Parathyroid adenoma (tissue), 2 donors: ENCODE measurements at regions not wholly inside any gene's neighbourhood (a gene's known extent, or its start where the extent isn't known, plus 50 kb on each side); places are given as distances from the start of the nearest gene placed in this dataset.

Experiments used
- H2AFZ ChIP-seq: fragments of 300-600 bp; sonication (generic); one replicate; pipeline ENCODE4 v1.7.0; 2017; ENCODE audit warnings: antibody characterized with exemption, mild to moderate bottlenecking
- H3K27ac ChIP-seq: fragments of 300-600 bp; sonication (generic); one replicate; pipeline ENCODE4 v1.7.0; 2017
- H3K27me3 ChIP-seq: fragments of 300-600 bp; sonication (generic); one replicate; pipeline ENCODE4 v1.7.0; 2017; ENCODE audit warnings: low read length; ENCODE audit not compliant: control insufficient read depth, insufficient read depth
- H3K36me3 ChIP-seq: fragments of 300-600 bp; sonication (generic); one replicate; pipeline ENCODE4 v1.7.0; 2017; ENCODE audit warnings: low read length; ENCODE audit not compliant: control insufficient read depth, insufficient read depth
- H3K4me1 ChIP-seq: fragments of 300-600 bp; sonication (generic); one replicate; pipeline ENCODE4 v1.7.0; 2017; ENCODE audit warnings: control low read depth
- H3K4me2 ChIP-seq: fragments of 300-600 bp; sonication (generic); one replicate; pipeline ENCODE4 v1.7.0; 2017; ENCODE audit warnings: low read length
- H3K4me3 ChIP-seq: fragments of 300-600 bp; sonication (generic); one replicate; pipeline ENCODE4 v1.7.0; 2017; ENCODE audit warnings: low read depth, low read length
- H3K79me2 ChIP-seq: fragments of 300-600 bp; sonication (generic); one replicate; pipeline ENCODE4 v1.7.0; 2017; ENCODE audit warnings: control low read depth
- H3K9ac ChIP-seq: fragments of 300-600 bp; sonication (generic); one replicate; pipeline ENCODE4 v1.7.0; 2017; ENCODE audit warnings: mild to moderate bottlenecking
- H3K9me3 ChIP-seq: fragments of 300-600 bp; sonication (generic); one replicate; pipeline ENCODE4 v1.7.0; 2017; ENCODE audit warnings: low read length; ENCODE audit not compliant: control insufficient read depth
- CTCF ChIP-seq: fragments of 300-600 bp; sonication (generic); IDR thresholded peaks from one replicate; pipeline ENCODE4 v1.7.0; 2017; ENCODE audit warnings: antibody characterized with exemption, mild to moderate bottlenecking
- donor health status: primary hyperparathyroidism.

- Histone ChIP-seq H3K4me1 (no peaks in the 10 kb centered on the region), H3K4me2 (no peak overlapping the region), H3K27ac (no peak overlapping the region), H3K36me3 (no peaks in the 10 kb centered on the region), H3K9ac (no peak overlapping the region), H3K4me3 (no peak overlapping the region), H3K79me2 (no peaks in the 10 kb centered on the region), H3K27me3 (no peaks in the 10 kb centered on the region), H3K9me3 (no peaks in the 10 kb centered on the region), H2AFZ (no peak overlapping the region)
- no peak for TF ChIP-seq CTCF
Measured at GRCh38 chr4:167724941-167725340, 367.4 kb upstream of the ANXA10 start.

- Histone ChIP-seq H3K4me2 (no peak overlapping the region), H3K9me3 (no peaks in the 10 kb centered on the region), H3K36me3 (no peaks in the 10 kb centered on the region), H3K4me3 (no peak overlapping the region), H3K9ac (no peak overlapping the region), H3K27me3 (no peaks in the 10 kb centered on the region), H2AFZ (no peak overlapping the region), H3K27ac (no peak overlapping the region), H3K79me2 (no peaks in the 10 kb centered on the region), H3K4me1 (no peaks in the 10 kb centered on the region)
- TF ChIP-seq CTCF, result no peak
Measured at GRCh38 chr4:167730769-167731168, 361.6 kb upstream of the ANXA10 start.

- H3K27me3 ChIP-seq, result no peaks in the 10 kb centered on the region
- H3K4me2 ChIP-seq, result no peak overlapping the region
- H3K4me1 ChIP-seq, result no peaks in the 10 kb centered on the region
- no peaks in the 10 kb centered on the region for H3K9me3 ChIP-seq
- no peaks in the 10 kb centered on the region for H3K79me2 ChIP-seq
- no peaks in the 10 kb centered on the region for H3K36me3 ChIP-seq
- H2AFZ ChIP-seq, result no peak overlapping the region
- no peak for TF ChIP-seq CTCF
- no peak overlapping the region for H3K27ac ChIP-seq
- no peak overlapping the region for H3K9ac ChIP-seq
- no peak overlapping the region for H3K4me3 ChIP-seq
Measured at GRCh38 chr4:167745024-167745687, 347.2 kb upstream of the ANXA10 start.

- no peak for TF ChIP-seq CTCF
- Histone ChIP-seq H3K9me3 (no peaks in the 10 kb centered on the region), H3K36me3 (no peaks in the 10 kb centered on the region), H3K4me2 (no peak overlapping the region), H3K4me1 (no peaks in the 10 kb centered on the region), H3K27me3 (no peaks in the 10 kb centered on the region), H3K4me3 (no peak overlapping the region), H3K79me2 (no peaks in the 10 kb centered on the region), H2AFZ (no peak overlapping the region), H3K9ac (no peak overlapping the region), H3K27ac (no peak overlapping the region)
Measured at GRCh38 chr4:167767281-167767680, 325.1 kb upstream of the ANXA10 start.

GRCh38 chr4:167774646-167775045, 317.7 kb upstream of the ANXA10 start:
- no peaks in the 10 kb centered on the region for H3K79me2 ChIP-seq

More at GRCh38 chr4:167774646-167775045, 317.7 kb upstream of the ANXA10 start:
- Histone ChIP-seq H3K36me3 (no peaks in the 10 kb centered on the region), H3K4me2 (no peak overlapping the region), H3K4me1 (no peaks in the 10 kb centered on the region), H2AFZ (no peak overlapping the region), H3K27ac (no peak overlapping the region), H3K27me3 (no peaks in the 10 kb centered on the region), H3K9ac (no peak overlapping the region), H3K9me3 (no peaks in the 10 kb centered on the region), H3K4me3 (no peak overlapping the region)
- no peak for TF ChIP-seq CTCF
